ENCODE measurements at regions not wholly inside any gene's neighbourhood (a gene's known extent, or its start where the extent isn't known, plus 50 kb on each side); places are given as distances from the start of the nearest gene placed in this dataset.

DNA sequence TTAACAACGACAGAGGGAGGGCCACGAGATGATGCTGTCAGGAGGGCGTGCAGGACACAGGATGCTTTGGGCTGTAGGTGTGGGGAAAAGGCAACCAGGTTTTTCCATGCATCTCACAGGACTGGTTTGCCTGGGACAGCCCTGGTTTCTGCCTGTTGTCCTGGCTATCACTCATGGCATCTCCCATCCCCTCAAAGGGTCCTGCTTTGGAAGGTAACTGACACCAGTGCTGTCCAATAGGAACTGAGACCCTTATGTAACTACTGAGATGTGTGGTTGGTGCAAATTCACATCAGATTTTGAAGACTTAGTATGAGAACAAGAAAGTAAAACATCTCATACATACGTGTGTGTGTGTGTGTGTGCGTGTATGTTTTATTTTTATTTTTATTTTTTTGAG is 144.2 kb downstream of the URI1 start:
- in situ Hi-C loops (cut with HindIII; ENCODE audit: low pct_unique_long_range_greater_than_20kb, low sequenced_read_pairs) = no loop called here
- DNase-seq (ENCODE audit: low read depth in 1 of 2, low spot score in 1 of 2) = no peak
- TF ChIP-seq JUND (IDR thresholded peaks at IDR 0.05; ENCODE audit: low read depth) = no peak

DNA sequence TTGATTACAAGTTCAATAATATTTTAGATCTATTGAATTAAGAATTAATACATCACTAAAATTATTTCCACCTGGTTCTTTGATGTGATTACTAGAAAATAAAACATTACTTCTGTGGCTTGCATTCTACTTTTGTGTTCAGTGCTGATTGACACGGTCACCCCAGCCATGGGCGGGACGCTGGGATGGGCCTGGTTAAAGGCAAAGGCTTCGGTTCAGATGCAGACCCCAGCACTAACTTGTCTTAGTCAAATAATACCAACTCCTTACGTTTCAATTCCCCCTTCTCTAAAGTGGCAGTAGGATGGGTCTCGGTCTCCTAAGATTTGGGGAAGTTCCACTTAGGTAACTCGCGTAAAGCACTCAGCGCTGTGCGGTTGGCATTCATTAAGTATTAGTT is 144.9 kb downstream of the URI1 start:
- no peak for DNase-seq (ENCODE audit: low read depth in 1 of 2, low spot score in 1 of 2)
- in situ Hi-C loops (cut with HindIII; ENCODE audit: low pct_unique_long_range_greater_than_20kb, low sequenced_read_pairs) = no loop called here
- TF ChIP-seq JUND (IDR thresholded peaks at IDR 0.05; ENCODE audit: low read depth) = no peak

DNA sequence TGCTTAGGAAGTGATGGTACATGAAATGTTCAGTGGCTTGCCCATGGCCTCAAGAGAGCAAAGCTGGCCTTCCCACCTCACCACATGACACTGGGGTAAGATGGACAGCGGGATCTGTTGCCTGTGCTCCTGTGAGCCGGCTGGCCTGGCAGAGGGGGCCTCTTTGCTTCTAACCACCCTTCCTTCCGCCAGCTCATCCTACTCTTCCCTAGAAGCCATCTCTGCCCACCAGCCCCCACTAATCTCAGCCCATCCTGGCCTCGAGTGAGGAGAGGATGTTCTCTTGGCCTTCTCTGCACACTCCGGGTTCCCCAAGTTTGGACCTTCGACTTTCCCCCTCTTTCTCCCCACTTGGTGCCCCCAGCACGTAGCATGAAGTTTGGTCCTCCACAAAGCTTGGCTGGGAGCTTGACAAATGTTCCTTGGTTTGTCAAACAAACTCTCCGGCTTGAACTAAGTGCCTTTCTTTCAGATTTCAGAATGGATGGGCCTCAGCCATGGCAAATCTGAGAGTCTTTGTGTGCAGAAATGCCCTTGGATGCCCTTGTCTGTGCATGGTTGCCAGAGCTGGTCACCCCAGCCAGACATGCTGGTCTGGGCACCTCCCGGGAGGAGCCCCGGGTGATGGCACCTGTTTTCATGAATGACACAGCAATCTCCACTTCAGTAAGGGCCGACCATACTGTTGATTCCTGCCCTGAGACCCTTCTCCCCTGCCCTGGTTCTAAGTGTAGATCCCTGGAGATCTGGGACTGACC is 145.5 kb downstream of the URI1 start:
- in situ Hi-C loops (cut with HindIII; ENCODE audit: low pct_unique_long_range_greater_than_20kb, low sequenced_read_pairs) = no loop called here
- no peak for TF ChIP-seq JUND (IDR thresholded peaks at IDR 0.05; ENCODE audit: low read depth)

DNA sequence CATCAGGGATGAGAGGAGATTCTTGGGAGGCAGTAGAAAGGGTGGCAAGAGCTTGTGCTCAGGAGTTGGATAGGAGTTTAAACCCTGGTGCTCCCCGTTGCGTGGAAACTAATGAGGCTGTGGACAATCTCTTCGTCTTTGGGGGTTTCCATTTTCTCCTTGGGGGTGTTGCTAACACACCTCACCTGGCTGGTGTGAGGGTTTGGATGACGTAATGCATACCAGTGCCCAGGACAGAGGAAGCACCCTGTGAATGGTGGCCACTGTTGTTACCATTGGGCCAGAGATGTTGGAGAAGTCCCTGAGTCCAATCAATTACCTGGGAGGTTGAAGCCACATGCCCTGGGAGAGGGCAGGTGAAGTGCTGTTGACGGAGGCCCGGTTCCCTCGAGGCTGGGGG is 146.5 kb downstream of the URI1 start:
- in situ Hi-C loops (cut with HindIII; ENCODE audit: low pct_unique_long_range_greater_than_20kb, low sequenced_read_pairs) = no loop called here
- TF ChIP-seq JUND (IDR thresholded peaks at IDR 0.05; ENCODE audit: low read depth) = no peak
- no peak for DNase-seq (ENCODE audit: low read depth in 1 of 2, low spot score in 1 of 2)

More for the DNA sequence above, 145.5 kb downstream of the URI1 start:
- DNase-seq (ENCODE audit: low read depth in 1 of 2, low spot score in 1 of 2) = no peak

- in situ Hi-C loops (cut with HindIII; ENCODE audit: low pct_unique_long_range_greater_than_20kb, low sequenced_read_pairs) = no loop called here
- TF ChIP-seq JUND (IDR thresholded peaks at IDR 0.05; ENCODE audit: low read depth) = no peak
- no peak for DNase-seq (ENCODE audit: low read depth in 1 of 2, low spot score in 1 of 2)
Observed at GRCh38 chr19:30089086-30089665, 147.1 kb downstream of the URI1 start.

DNA sequence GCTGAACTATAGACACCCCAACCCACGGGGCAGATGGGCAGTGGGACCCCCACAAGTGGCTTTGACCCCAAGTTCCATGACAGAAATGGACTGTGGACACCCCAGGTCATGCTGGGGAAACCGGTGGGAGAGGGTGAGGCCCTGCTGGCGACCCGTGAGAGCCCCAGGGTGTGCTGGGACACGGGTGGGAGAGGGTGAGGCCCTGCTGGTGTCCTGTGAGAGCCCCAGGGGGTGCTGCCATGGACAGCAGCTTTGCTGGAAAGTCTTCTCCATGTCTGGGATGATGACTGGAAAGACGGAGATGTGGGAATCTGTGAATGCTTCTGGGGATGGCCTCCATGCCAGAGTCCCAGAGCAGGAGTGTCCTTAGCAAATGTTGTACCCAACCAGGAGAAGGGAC is 148.4 kb downstream of the URI1 start:
- DNase-seq (ENCODE audit: low read depth in 1 of 2, low spot score in 1 of 2) = no peak
- no peak for TF ChIP-seq JUND (IDR thresholded peaks at IDR 0.05; ENCODE audit: low read depth)
- in situ Hi-C loops (cut with HindIII; ENCODE audit: low pct_unique_long_range_greater_than_20kb, low sequenced_read_pairs) = no loop called here

- no peak for DNase-seq (ENCODE audit: low read depth in 1 of 2, low spot score in 1 of 2)
- in situ Hi-C loops (cut with HindIII; ENCODE audit: low pct_unique_long_range_greater_than_20kb, low sequenced_read_pairs) = no loop called here
- no peak for TF ChIP-seq JUND (IDR thresholded peaks at IDR 0.05; ENCODE audit: low read depth)
Observed at GRCh38 chr19:30090963-30091362, 148.9 kb downstream of the URI1 start.

DNA sequence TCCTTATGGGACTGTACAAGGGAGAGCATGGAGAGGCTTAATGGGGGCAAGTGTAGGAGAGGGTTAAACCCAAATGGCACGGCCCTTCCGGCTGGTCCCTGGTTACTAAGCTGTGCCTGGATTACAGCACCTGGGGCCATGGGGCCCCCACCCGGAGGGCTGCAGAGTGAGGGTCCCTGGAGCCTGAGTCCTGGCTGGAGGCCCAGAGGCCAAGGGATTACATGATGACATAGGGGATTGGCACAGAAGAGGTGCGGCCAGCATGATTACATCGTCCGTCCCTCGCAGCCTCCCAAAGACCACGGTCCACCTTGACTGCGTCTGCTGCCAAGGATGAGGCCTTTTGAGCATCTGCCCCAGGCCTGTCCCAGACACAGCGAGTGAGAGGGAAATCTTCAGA is 149.4 kb downstream of the URI1 start:
- DNase-seq (ENCODE audit: low read depth in 1 of 2, low spot score in 1 of 2) = no peak
- in situ Hi-C loops (cut with HindIII; ENCODE audit: low pct_unique_long_range_greater_than_20kb, low sequenced_read_pairs) = no loop called here
- TF ChIP-seq JUND (IDR thresholded peaks at IDR 0.05; ENCODE audit: low read depth) = no peak

DNA sequence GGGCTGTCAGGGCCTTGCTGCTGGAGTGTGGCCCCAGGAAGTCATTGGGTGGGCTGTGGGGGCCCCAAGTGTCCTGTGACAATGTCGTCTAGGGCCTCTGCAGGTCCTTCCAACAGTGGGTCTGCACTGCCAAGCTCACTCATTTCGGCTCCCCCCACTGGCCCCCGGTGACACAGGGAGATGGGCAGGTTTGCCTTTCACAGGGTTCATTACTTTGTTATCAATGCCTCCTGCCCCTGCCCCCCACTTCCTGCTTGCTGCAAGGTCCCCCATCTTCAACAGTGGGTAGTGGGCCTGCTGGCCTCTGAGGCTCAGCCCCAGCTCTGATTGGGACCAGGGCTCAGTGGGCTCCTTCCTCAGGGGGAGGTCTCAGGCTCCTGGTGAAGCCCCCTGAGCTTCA is 149.8 kb downstream of the URI1 start:
- no peak for TF ChIP-seq JUND (IDR thresholded peaks at IDR 0.05; ENCODE audit: low read depth)
- DNase-seq (ENCODE audit: low read depth in 1 of 2, low spot score in 1 of 2) = no peak
- in situ Hi-C loops (cut with HindIII; ENCODE audit: low pct_unique_long_range_greater_than_20kb, low sequenced_read_pairs) = no loop called here

GRCh38 chr19:30092721-30093569 is 150.9 kb downstream of the URI1 start:
- DNase-seq (ENCODE audit: low read depth in 1 of 2, low spot score in 1 of 2) = no peak
- no peak for TF ChIP-seq JUND (IDR thresholded peaks at IDR 0.05; ENCODE audit: low read depth)
- in situ Hi-C loops (cut with HindIII; ENCODE audit: low pct_unique_long_range_greater_than_20kb, low sequenced_read_pairs) = no loop called here

GRCh38 chr19:30093966-30094755 is 152.1 kb downstream of the URI1 start:
- in situ Hi-C loops (cut with HindIII; ENCODE audit: low pct_unique_long_range_greater_than_20kb, low sequenced_read_pairs) = no loop called here
- no peak for TF ChIP-seq JUND (IDR thresholded peaks at IDR 0.05; ENCODE audit: low read depth)
- no peak for DNase-seq (ENCODE audit: low read depth in 1 of 2, low spot score in 1 of 2)

GRCh38 chr19:30094756-30095140 is 152.7 kb downstream of the URI1 start:
- DNase-seq (ENCODE audit: low read depth in 1 of 2, low spot score in 1 of 2) = no peak
- in situ Hi-C loops (cut with HindIII; ENCODE audit: low pct_unique_long_range_greater_than_20kb, low sequenced_read_pairs) = no loop called here
- TF ChIP-seq JUND (IDR thresholded peaks at IDR 0.05; ENCODE audit: low read depth) = no peak

All from T47D (cell line).